ENCODE measurements at regions not wholly inside any gene's neighbourhood (a gene's known extent, or its start where the extent isn't known, plus 50 kb on each side); places are given as distances from the start of the nearest gene placed in this dataset.
"Not testable (repeated sequence)": the region's sequence is repeated elsewhere in the genome, so short reads cannot be mapped to it uniquely, and the experiment has no call there.

- no peak for DNase-seq
These were observed 184.2 kb upstream of the SPTLC3 start for GRCh38 chr20:12824328-12825225.

- no peak for DNase-seq
These were observed 183.6 kb upstream of the SPTLC3 start for GRCh38 chr20:12825226-12825595.

GRCh38 chr20:12827816-12828385 lies 180.9 kb upstream of the SPTLC3 start:
- DNase-seq, result no peak

GRCh38 chr20:12829170-12829569 lies 179.6 kb upstream of the SPTLC3 start:
- no peak for DNase-seq

- DNase-seq, result no peak
These were observed 174.9 kb upstream of the SPTLC3 start for GRCh38 chr20:12833861-12834260.

GRCh38 chr20:12835999-12836398 lies 172.8 kb upstream of the SPTLC3 start:
- no peak for DNase-seq

- DNase-seq, result no peak
These were observed 171.1 kb upstream of the SPTLC3 start for GRCh38 chr20:12837646-12838045.

- DNase-seq, result no peak
These were observed 170.4 kb upstream of the SPTLC3 start for GRCh38 chr20:12838261-12838866.

GRCh38 chr20:12847872-12848271 lies 160.9 kb upstream of the SPTLC3 start:
- DNase-seq, result peak; percentile 3

GRCh38 chr20:12849225-12849910 lies 159.4 kb upstream of the SPTLC3 start:
- DNase-seq, result no peak

GRCh38 chr20:12857643-12858042 lies 151.1 kb upstream of the SPTLC3 start:
- not testable (repeated sequence) for DNase-seq

- DNase-seq, result no peak
These were observed 148.0 kb upstream of the SPTLC3 start for GRCh38 chr20:12860619-12861247.

GRCh38 chr20:12869669-12870068 lies 139.1 kb upstream of the SPTLC3 start:
- no peak for DNase-seq

GRCh38 chr20:12870588-12870987 lies 138.2 kb upstream of the SPTLC3 start:
- DNase-seq, result no peak

GRCh38 chr20:12874933-12875332 lies 133.8 kb upstream of the SPTLC3 start:
- DNase-seq, result no peak

- no peak for DNase-seq
These were observed 133.3 kb upstream of the SPTLC3 start for GRCh38 chr20:12875510-12875909.

- DNase-seq, result no peak
These were observed 125.8 kb upstream of the SPTLC3 start for GRCh38 chr20:12882832-12883506.

- no peak for DNase-seq
These were observed 125.3 kb upstream of the SPTLC3 start for GRCh38 chr20:12883507-12883885.

- no peak for DNase-seq
These were observed 122.0 kb upstream of the SPTLC3 start for GRCh38 chr20:12886618-12887363.

GRCh38 chr20:12891643-12892042 lies 117.1 kb upstream of the SPTLC3 start:
- no peak for DNase-seq

GRCh38 chr20:12893019-12893418 lies 115.8 kb upstream of the SPTLC3 start:
- DNase-seq, result no peak

Data from right kidney (tissue), 1 donor.